Tongue (tissue), 2 donors: ENCODE measurements at regions not wholly inside any gene's neighbourhood (a gene's known extent, or its start where the extent isn't known, plus 50 kb on each side); places are given as distances from the start of the nearest gene placed in this dataset. TPM values are rescaled to one million over a fixed set of nuclear protein-coding genes. Genes with fewer than 3 reads are reported as not detected.

Experiments
- DNase-seq: peaks from one replicate; pipeline ENCODE4 v3.0.0-alpha.2; 2015
- small RNA-seq: library from RNA; depleted of rRNA; stranded (forward); fragments of <200 nt; gene quantifications from one replicate; pipeline ENCODE3, GENCODE V24; 2014; ENCODE audit warnings: low replicate concordance

- peak; percentile 48 for DNase-seq
Observed at GRCh38 chr3:130260918-130261317, 84.6 kb upstream of the COL6A5 start.

GRCh38 chr3:130263708-130264107 lies 81.8 kb upstream of the COL6A5 start:
- DNase-seq: no peak

GRCh38 chr3:130266817-130267216 lies 78.7 kb upstream of the COL6A5 start:
- no peak for DNase-seq

GRCh38 chr3:130276203-130276803 lies 69.2 kb upstream of the COL6A5 start:
- DNase-seq: peak; percentile 82

GRCh38 chr3:130288670-130289069 lies 56.8 kb upstream of the COL6A5 start:
- DNase-seq: no peak

GRCh38 chr3:130291148-130291547 lies 54.3 kb upstream of the COL6A5 start:
- no peak for DNase-seq

- no peak for DNase-seq
Observed at GRCh38 chr3:130293247-130293646, 52.2 kb upstream of the COL6A5 start.

Small RNAs in the stretch of these regions (small RNA-seq; reads per million reads assigned to genes)
- not detected for gene ENPP7P3
- gene SNRPCP8: not detected
